ENCODE measurements at regions not wholly inside any gene's neighbourhood (a gene's known extent, or its start where the extent isn't known, plus 50 kb on each side); places are given as distances from the start of the nearest gene placed in this dataset.

DNA sequence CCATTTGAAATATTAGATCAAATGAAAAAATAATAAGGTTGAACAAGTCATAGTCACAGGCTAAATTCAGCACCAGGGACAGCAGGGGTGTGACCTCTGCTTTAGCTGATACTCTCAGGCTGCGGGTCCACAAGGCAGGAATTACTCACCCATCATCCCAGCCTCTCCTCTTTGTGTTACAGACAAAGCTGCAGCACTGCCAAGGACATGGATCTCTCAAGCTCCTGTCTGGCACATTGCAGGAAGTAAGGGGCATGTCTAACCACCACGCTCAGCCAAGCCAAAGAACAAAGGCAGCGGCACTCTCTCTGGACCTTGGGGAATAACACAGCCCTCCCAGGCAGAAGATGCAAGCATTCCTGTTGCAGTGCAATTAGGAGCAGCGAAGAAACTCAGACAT is 783.8 kb downstream of the VRK1 start:
- no peak for DNase-seq (ENCODE audit: low spot score)

DNA sequence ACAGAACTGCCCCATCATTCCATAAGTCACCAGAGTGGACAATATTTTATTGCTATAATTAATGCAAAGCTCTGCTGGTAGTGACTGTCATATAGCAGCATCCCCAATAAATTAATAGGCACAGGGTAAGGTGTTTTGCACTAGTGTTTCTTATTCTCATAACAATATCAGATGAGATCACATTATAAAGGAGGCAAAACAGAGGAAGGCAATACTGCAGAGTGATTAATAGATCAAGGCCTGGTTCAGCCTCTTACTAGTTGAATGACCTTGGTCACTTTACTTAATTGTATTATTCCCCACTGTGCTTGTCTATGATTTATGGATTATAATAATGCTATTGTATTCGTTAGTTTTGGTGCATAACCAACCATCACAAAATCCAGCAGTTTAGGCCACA is 784.8 kb downstream of the VRK1 start:
- no peak for DNase-seq (ENCODE audit: low spot score)

DNA sequence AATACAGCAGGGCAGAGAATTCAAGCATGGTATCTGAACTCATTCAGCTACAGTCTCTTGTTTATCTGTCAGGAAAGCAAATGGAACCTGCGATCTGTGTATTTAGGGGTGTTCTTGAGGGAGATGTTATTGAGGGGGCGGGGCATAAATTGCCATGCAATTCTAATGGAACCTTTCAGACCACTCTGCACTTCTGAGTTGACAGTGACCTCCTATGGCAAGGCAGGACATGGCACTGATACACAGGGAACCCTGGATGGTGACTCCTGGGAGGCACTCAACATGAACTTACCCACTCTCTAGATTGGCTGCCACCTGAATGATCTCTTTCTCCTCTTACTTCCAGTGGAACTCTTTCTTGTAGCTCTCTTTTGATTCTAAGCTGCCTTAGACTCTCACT is 787.3 kb downstream of the VRK1 start:
- no peak for DNase-seq (ENCODE audit: low spot score)

DNA sequence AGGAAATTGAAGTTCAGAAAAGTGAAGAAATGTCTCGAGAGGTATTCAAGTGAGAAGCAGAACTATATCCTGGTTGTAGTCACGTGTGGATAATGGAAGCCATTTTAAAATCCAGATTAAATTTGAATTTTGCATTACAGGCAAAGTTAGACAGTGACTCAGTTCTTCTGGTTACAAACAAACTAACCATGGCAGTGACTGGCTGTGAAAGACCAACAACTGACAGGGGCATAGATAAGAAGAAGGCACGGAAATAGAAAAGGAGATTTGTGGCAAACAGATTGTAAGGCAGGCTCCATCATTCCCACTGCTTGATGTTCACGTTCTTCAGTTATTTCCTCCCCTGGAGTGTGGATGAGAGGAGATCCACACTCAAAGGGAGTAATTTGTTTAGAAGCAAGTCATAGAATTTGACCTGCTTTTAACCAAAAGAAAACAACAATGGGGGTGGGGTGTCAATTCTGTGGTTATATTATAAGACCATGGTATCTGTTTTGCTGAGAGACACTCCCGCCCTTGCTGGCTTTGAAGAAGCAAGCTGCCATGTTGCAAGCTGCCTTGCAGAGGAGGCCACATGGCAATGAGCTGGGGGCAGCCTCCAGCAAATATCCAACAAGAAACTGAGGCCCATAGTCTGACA is 795.3 kb downstream of the VRK1 start:
- DNase-seq (ENCODE audit: low spot score), result no peak

DNA sequence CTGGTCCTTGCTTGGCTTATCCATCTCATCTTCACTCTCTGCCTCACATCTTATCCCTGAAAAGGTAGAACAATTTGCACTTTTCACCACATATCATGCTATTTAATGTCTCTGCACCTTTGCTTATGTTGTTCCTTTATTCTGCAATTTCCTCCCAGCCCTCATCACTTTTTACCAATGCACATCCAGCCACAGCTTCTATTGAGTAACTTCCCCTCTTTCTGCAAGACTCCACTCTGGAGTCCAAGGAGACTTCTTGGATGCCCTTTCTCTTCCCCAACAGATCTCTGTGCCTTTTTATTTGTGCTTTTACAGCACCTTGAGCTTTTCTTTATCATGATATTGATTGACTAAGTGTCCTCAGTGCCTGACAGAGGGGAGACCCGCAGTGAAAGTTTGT is 797.1 kb downstream of the VRK1 start:
- no peak for DNase-seq (ENCODE audit: low spot score)

DNA sequence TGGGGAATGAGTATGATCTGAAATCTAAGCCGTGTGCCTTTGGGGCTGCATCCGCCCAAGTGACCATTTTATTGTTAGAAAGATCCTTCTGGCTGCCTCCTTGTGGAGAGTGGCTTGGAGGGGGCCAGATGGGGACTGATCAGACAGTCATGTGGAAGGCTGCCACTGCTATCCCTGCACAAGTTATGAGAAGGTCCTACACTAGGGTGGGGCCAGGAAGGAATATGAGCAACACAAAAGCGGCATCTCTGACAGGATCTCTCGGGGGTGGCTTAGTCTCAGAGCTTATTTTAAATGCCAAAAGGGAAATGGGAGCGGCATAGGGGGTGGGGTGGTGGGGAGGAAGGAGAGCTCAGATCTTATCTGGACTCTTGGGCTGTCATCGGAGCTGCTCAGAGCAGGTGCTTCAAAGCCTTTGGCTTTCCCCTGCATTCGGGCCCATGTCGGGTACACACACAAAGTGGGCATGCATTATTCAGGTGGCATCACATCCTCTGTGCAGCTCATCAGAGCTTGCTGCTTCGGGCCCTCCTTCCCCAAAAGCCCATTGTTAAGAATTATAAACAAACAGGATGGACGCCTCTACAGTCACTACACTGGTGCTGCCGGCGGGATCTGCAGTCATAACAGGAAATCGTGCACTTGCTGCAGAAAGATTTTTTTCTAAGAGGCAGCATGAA is 805.4 kb downstream of the VRK1 start:
- DNase-seq (ENCODE audit: low spot score), result no peak

DNA sequence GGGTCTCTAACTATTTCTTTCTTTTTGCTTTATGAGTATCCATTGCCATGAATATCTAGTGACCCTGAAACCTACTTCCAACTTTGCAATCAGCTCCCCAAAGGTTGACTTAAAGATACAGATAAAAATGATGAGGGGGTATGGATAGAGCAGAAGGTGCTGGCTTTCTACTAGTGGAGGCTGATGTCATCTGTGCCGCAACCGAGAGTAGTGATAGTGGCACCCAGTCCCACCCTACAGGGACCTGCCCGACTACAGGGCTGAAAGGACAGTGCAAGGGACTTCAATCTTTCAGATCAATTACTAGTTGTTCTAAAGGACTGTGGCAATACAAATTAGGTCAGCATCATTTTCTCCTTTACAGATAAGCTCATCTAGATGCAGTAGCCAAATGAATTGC is 806.0 kb downstream of the VRK1 start:
- no peak for DNase-seq (ENCODE audit: low spot score)

DNA sequence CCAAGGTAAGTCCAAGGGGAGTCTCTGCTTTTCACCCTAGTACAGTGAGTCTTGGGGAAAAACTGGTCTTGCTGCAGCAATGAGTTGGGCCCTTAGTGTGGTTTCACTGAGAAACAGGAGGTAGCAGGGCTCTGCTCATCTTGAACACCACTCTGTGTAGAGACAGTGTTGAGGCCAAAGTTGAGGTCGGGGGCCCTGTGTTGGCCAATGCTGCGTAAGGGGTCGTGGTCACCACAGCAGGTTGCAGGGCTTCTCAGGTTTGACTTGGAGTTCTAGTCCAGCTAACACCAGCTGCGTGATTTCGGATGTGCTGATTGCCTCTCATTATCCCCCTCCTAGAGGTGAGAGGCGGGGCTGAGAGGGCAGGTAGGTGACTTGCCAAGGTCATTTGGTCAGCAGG is 807.5 kb downstream of the VRK1 start:
- no peak for DNase-seq (ENCODE audit: low spot score)

DNA sequence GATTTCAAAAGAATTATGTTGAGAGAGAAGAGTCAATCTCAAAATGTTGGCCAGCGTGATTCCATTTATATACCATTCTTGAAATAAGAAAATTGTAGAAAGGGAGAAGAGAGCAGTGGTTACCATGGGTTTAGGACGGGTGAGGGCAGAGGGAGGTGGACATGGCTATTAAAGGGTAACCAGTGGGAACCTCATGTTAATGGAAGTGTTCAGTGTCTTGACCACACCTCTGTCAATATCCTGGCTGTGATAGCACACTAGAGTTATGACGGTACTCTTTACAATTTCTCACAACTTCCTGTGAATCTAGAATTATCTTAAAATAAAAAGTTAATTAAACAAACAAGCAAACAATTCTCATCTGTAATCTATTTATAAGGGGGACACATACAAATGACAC is 821.2 kb downstream of the VRK1 start:
- DNase-seq (ENCODE audit: low spot score), result no peak

DNA sequence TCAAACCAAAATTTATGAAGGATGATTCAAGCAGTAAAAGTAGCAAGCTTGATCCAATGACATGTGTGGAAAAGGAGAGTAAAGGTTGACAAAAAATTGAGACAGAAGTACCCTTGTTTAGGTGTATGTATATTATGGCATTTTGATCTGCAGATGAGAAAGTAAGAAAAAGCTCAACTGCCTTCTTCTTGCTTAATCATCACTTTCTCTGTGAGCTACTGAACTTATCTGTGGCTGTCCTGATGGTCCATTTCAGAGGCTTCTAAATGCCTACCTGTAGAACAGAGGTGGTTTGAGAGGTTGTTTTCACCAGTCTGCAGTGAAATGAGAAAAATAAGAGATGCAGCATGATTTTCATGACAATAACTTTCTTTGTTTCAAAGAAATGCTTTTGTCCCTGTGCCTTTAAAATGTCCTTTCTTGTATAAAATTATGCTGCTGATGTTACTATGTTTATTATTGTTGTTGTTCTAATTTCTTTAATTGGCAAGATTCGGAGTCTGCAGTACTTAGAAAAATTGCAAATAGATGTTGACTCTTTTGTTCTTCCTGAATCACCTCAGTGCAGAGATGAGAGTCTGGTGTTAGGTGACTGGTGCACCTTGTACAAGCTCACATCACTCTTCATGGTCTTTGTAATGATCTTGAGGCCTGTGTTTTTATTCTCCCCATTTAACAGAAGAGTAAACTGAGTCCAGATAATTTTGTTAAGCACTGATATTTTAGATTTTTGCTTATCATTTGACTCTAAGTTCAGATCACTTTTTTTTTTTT is 821.9 kb downstream of the VRK1 start:
- DNase-seq (ENCODE audit: low spot score), result no peak

DNA sequence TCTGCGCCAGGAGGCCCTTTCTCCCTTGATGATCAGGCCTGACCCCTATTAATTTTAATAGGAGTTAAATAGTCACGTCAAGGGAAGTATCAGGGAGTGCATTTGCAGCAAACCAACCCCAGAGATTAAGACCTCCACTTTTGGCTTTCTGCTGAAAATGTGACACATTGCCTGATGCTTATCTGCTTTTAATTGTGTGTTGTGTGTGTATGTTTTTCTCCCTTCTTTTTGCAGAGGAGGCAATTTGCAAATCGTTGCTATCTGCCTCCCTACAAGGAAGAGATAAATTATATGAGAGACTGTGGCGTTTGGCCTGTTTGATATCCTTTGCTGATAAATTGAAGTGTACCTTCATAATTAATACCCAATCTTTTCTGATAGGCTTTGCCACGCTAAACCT is 822.9 kb downstream of the VRK1 start:
- DNase-seq (ENCODE audit: low spot score), result no peak

DNA sequence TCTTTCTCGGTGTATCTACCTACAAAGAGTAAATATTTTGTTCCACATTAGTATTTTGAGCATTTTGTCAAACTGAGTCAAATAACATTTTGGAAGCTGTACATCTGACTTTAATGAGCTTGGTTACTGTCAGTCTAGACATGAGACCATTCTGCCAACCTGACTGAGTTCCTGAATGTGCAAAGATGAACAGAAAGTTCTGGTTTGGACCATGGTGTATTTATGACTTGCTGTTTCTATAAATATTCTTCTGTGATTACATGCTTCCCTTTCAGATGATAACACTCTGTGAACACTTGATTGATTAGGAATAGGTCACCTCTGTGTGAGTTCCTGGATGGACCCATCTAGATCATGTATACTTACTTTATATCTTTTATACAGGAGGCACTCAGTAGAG is 827.8 kb downstream of the VRK1 start:
- no peak for DNase-seq (ENCODE audit: low spot score)

DNA sequence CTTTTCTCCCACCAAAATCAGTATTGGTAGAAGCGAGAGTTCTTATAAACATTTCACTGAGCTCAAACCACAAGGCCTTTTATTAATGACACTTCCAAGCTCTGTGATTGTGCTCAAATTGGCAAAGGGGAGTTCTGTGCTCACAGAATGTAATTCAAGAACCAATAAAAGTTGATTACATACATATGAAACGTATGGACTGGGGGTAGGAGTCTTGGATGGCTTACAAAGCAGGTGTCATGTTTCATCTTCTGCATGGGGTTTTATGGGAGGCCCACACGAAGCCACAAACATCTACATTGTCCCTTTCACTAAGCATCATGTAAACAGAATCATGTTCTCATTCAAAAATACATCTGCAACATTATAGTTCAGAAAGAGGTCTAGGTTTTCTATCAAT is 828.3 kb downstream of the VRK1 start:
- no peak for DNase-seq (ENCODE audit: low spot score)

DNA sequence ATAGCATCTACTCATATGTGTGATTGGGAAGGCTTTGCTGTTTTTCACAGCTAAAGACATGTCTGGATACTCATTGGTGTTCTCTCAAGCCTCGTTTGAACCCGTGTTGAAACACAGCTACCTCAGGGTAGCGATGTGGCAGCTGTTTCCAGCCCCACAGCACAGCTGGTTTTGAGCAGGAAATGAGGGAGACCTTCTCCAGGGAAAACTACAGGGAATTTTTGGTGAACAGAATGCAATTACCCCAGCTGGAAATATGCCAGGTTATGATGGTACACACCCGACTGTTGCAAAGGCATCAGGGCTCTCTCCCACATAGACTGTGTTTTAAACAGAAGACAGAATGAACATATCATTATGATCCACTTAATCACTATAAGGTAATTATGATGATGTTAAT is 828.9 kb downstream of the VRK1 start:
- no peak for DNase-seq (ENCODE audit: low spot score)

DNA sequence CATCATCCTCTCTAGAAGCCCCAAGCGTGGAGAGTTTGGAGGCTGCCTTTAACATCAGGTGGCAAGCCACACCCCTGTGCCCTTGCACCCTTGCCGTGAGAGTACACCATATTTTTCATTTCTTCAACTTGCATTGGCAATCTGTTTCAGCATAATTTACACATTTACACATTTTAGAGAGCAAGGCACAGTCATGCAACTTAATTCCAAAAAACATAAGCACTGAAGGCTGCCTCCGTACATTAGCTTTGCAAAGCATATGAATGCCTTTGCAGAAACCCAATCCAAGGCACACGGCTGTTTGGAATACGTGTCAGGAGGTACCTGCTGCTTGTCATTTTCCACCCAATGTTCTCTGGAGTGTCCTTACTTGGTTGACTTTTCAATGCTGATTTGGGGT is 833.1 kb downstream of the VRK1 start:
- DNase-seq (ENCODE audit: low spot score), result no peak

DNA sequence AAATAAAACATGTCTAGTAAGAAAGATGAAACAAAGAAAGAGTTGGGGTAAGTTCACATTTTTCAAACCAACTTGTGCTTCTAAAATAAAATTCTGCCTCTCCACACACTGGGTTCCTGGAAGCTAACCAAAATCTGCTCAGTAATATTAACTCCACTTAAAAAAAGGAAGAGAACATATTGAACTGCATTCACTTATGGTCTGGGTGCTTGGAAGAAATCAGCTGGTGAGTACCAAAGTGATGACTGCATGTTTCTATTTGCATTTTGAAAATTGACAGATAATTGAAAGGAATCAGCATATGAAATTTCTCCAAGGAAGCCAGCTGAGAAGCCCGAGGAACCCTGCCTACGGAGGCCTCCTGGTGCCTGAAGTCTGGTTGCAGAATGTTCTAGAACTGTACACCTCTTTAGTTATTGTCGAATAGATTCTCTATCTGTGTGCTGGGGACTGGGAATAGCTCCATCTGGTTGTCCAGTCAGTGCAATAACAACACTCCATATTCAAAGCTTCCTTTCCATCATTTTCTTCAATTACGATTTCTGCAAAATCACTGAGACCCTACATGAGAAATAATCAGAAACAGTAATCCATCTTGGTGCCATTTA is 836.1 kb downstream of the VRK1 start:
- DNase-seq (ENCODE audit: low spot score), result no peak

DNA sequence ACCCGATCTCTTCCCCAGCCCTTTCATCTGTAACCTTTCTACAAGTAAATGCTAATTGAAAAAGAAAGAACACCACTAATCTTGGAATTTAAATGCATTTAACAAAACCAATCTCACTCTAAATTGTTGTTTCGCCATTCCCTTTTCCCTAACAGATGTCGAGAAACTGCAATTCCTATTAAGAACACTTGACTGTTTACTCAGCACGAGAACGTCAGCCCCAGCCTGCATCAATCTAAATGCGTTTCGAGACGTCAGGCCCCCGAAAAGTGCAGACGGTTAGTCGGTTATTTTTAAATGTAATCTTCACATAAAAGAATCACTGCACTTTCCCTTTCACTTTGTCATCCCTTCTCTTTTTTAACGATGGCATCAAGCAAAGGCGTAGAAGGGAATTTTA is 837.6 kb downstream of the VRK1 start:
- DNase-seq (ENCODE audit: low spot score), result no peak

DNA sequence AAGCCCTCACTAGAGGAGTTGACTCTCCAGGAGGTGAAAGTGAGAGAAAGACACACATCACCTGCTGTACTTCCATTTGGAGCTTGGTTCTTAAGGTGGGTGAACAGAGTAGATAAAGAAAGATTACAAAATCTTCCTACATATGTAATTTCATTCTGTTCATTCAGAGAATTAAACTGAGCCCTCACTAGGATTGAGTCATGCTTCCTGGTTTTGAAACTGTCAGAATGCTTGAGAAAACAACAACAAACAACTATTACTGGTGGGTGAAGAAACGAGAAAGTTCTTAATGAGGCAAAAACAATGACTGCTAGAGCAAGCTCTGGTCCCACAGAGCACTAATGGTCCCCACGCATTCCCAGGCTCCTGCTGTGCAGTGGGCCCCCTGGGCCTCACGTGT is 841.7 kb downstream of the VRK1 start:
- DNase-seq (ENCODE audit: low spot score), result no peak

DNA sequence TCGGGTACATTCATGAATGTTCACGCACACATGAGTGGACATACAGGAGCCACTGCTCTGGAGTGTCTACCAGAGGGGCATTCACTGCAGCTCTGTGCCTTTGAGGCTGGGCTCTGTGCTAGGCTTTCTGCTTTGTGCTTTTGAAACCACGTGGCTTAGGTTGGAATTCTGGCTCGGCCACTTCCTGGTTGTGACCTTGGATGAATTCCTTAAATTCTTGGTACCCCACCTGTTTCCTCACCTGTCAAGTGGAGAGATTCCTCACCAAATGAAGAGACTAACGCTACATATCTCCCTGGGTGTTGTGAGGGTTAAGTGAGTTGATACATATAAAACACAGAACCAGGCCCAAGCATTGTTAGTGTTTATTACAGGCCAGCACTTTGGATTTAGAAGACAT is 842.8 kb downstream of the VRK1 start:
- no peak for DNase-seq (ENCODE audit: low spot score)

DNA sequence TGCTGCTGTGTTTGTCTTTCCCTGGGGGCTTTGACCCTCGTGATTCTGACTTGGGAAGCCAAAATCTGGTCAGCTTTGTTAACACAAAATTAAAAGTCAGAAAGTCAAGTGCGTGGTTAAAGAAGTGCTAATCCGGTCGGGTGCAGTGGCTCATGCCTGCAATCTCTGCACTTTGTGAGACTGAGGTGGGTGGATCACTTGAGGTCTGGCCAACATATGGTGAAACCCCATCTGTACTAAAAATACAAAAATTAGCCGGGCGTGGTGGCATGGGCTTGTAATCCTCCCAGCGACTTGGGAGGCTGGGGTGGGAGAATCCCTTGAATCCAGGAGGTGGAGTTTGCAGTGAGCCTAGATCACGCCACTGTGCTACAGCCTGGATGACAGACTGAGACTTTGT is 844.6 kb downstream of the VRK1 start:
- DNase-seq (ENCODE audit: low spot score), result no peak

DNA sequence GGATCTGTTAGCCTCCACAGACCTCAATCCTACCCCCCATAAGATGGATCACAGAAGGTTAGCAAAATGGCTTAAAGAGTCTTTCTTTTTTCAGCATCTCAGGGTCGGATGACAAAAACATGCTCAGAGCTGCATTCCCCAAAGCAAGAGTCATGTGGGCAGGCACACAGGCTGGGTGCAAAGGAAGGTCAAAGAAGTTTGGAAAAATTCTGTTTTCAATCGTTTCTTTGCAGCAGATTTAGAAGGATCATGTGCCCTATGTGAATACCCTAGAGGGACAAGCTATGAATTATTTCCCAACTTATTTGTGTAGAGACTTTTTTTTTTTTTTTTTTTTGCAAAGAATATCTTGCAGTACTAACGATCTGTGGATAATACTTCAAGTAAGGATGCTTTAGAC is 845.4 kb downstream of the VRK1 start:
- DNase-seq (ENCODE audit: low spot score), result no peak

DNA sequence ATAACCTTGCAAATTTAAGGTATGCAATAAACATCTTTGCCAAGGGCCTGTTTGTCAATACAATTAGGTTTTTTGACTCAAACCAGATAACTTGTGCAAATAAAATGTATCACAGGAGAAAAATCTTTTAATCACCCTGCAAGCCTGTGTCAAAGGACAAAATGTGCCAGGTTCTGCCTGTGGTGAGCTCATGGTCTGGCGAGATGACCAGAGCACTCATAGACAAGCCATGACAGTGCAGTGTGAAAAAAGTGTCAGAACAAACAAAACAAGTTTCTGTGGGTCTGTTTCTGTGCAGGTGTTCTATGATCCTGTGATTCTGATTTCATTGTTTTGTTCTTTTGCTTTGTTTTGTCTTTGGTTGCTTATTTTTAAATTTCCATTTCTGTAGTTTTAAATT is 847.2 kb downstream of the VRK1 start:
- DNase-seq (ENCODE audit: low spot score), result no peak

DNA sequence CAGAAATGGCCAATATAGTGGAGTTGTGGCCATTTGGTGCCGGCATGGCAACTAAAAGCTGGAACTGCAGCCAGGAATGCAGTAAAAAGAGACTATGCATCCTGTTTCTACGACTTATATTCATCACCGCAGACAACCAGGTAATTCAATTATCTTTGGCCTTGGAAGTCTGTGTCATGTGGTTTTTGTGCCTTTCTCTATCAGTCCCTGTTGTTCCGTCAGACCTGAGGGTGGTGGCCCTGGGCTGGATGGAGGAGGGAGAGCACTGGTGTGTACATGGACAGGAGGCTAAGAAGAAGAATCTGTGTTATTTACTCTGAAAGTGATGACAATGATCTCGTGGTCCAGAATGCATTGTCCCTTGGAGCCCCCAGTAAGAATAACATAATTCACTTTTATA is 852.6 kb downstream of the VRK1 start:
- DNase-seq (ENCODE audit: low spot score), result no peak

Measured in ureter (tissue), 1 donor.